T-helper 2 cell treated with Interferon-gamma antibody and Interleukin-4, amounts not matched to agents 5 μg/mL and 100 μg/mL, for 36 hours (primary cell): ENCODE measurements at regions not wholly inside any gene's neighbourhood (a gene's known extent, or its start where the extent isn't known, plus 50 kb on each side); places are given as distances from the start of the nearest gene placed in this dataset.

Experiments
- DNase-seq: peaks from one replicate; pipeline ENCODE4 v3.0.0; 2021; ENCODE audit warnings: low spot score
- H3K27ac Mint-ChIP-seq: one replicate; pipeline ENCODE4 v1.8.0; 2021; ENCODE audit warnings: mild to moderate bottlenecking, mixed read lengths
- H3K27me3 Mint-ChIP-seq: one replicate; pipeline ENCODE4 v1.8.0; 2021; ENCODE audit warnings: low read depth, mixed read lengths
- H3K36me3 Mint-ChIP-seq: one replicate; pipeline ENCODE4 v1.8.0; 2021; ENCODE audit warnings: low read depth, mixed read lengths
- H3K4me1 Mint-ChIP-seq: one replicate; pipeline ENCODE4 v1.8.0; 2021; ENCODE audit warnings: low read depth, mixed read lengths
- H3K4me3 Mint-ChIP-seq: one replicate; pipeline ENCODE4 v1.8.0; 2022; ENCODE audit warnings: mild to moderate bottlenecking, moderate library complexity, mixed read lengths
- H3K9me3 Mint-ChIP-seq: one replicate; pipeline ENCODE4 v1.8.0; 2021; ENCODE audit warnings: mixed read lengths

GRCh38 chr10:91127341-91128082 lies 93.0 kb upstream of the PCGF5 start:
- Mint-ChIP-seq H3K36me3 (no peaks in the 10 kb centered on the region), H3K4me3 (no peak overlapping the region), H3K27me3 (peaks cover 17% of the 10 kb centered on the region), H3K9me3 (no peaks in the 10 kb centered on the region), H3K4me1 (peaks cover 5% of the 10 kb centered on the region), H3K27ac (no peak overlapping the region)
- DNase-seq: no peak

- Mint-ChIP-seq H3K9me3 (no peaks in the 10 kb centered on the region), H3K4me1 (no peaks in the 10 kb centered on the region), H3K4me3 (no peak overlapping the region), H3K27ac (no peak overlapping the region), H3K27me3 (peaks cover 5% of the 10 kb centered on the region), H3K36me3 (no peaks in the 10 kb centered on the region)
- no peak for DNase-seq
Observed at GRCh38 chr10:91135113-91135512, 85.3 kb upstream of the PCGF5 start.

DNA sequence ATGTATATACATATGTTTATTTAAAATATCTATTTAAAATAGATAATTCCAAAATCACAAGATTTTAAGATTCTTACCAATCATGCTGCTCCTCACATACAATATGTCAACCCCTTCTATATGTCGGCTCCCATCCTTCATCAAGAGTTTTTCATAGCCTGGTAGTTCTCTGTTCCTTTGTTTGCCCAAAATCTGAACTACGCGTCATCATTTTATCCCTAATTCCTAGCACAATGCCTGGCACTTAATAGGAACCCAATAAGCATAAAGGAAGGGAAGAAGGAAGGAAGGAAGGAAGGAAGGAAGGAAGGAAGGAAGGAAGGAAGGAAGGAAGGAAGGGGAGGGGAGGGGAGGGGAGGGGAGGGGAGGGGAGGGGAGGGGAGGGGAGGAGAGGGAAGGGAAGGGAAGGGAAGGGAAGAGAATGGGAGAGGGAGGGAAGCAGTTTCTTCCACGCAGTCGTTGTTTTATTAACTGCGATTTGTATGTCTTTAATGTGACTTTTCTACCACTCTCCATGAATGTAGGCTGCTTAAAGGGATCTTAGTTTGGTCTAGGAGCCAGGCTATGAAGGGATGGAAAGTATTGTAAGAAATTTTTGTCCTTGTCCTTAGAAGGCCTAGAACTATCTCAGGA lies 83.3 kb upstream of the PCGF5 start:
- Mint-ChIP-seq H3K27me3 (peaks cover 5% of the 10 kb centered on the region), H3K9me3 (no peaks in the 10 kb centered on the region), H3K36me3 (no peaks in the 10 kb centered on the region), H3K4me3 (no peak overlapping the region), H3K27ac (no peak overlapping the region), H3K4me1 (peaks cover 10% of the 10 kb centered on the region)
- no peak for DNase-seq

DNA sequence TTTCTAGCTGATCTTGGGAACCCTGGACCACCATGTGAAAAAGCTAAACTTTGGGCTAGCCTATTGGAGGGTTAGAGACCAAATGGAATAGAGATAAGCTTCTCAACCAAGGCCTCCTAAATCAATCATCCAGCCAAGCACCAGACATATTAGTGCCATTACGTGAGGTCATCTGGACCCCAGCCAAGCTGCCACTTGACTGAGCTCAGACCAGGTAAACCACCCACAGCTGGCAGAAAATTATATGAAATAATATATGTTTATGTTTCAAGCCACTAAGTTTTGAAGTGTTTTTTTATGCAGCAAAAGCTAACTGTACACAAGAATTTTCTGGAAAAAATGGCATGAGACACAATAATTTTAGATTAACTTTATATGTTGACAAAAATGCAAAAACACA lies 82.6 kb upstream of the PCGF5 start:
- Mint-ChIP-seq H3K9me3 (no peaks in the 10 kb centered on the region), H3K27me3 (peaks cover 2% of the 10 kb centered on the region), H3K4me3 (no peak overlapping the region), H3K36me3 (no peaks in the 10 kb centered on the region), H3K4me1 (peaks cover 10% of the 10 kb centered on the region), H3K27ac (no peak overlapping the region)
- no peak for DNase-seq

GRCh38 chr10:91140995-91141549 lies 79.4 kb upstream of the PCGF5 start:
- Mint-ChIP-seq H3K27me3 (peaks cover 2% of the 10 kb centered on the region), H3K27ac (peak overlapping the region; percentile 38), H3K36me3 (peaks cover 1% of the 10 kb centered on the region), H3K4me1 (peaks cover 14% of the 10 kb centered on the region), H3K9me3 (peaks cover 9% of the 10 kb centered on the region), H3K4me3 (no peak overlapping the region)
- DNase-seq: no peak

GRCh38 chr10:91144961-91145360 lies 75.5 kb upstream of the PCGF5 start:
- H3K9me3 Mint-ChIP-seq: peaks cover 9% of the 10 kb centered on the region
- no peak overlapping the region for H3K27ac Mint-ChIP-seq
- H3K4me1 Mint-ChIP-seq: peaks cover 14% of the 10 kb centered on the region
- DNase-seq: no peak
- peaks cover 6% of the 10 kb centered on the region for H3K27me3 Mint-ChIP-seq
- H3K36me3 Mint-ChIP-seq: peaks cover 1% of the 10 kb centered on the region
- H3K4me3 Mint-ChIP-seq: no peak overlapping the region

- Mint-ChIP-seq H3K4me1 (peaks cover 14% of the 10 kb centered on the region), H3K27ac (no peak overlapping the region), H3K36me3 (peaks cover 1% of the 10 kb centered on the region), H3K27me3 (peaks cover 6% of the 10 kb centered on the region), H3K9me3 (peaks cover 9% of the 10 kb centered on the region), H3K4me3 (no peak overlapping the region)
- DNase-seq: no peak
Observed at GRCh38 chr10:91146146-91146545, 74.3 kb upstream of the PCGF5 start.

GRCh38 chr10:91149550-91149949 lies 70.9 kb upstream of the PCGF5 start:
- no peaks in the 10 kb centered on the region for H3K4me1 Mint-ChIP-seq
- no peaks in the 10 kb centered on the region for H3K9me3 Mint-ChIP-seq
- H3K36me3 Mint-ChIP-seq: no peaks in the 10 kb centered on the region
- no peak overlapping the region for H3K4me3 Mint-ChIP-seq
- DNase-seq: no peak
- H3K27ac Mint-ChIP-seq: no peak overlapping the region
- peaks cover 6% of the 10 kb centered on the region for H3K27me3 Mint-ChIP-seq

DNA sequence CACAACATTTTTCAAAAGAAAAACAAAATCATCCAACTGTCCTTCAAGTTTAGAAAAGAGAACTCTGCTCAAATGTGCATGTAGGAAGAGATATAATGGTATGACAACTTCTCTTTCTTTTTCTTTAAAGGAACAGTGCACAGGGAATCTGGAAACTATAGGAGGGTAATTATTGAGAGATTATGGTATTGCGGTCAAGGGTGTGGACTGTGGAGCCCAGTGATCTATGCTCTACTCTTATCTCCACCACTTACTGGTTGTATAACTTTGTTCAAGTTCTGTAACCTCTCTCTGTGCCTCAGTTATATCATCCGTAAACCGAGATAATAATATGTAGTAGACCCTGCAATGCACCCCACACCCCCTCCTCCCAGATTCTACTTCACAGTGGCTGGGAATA lies 69.8 kb upstream of the PCGF5 start:
- Mint-ChIP-seq H3K4me1 (no peaks in the 10 kb centered on the region), H3K4me3 (no peak overlapping the region), H3K27me3 (peaks cover 6% of the 10 kb centered on the region), H3K9me3 (no peaks in the 10 kb centered on the region), H3K27ac (no peak overlapping the region), H3K36me3 (no peaks in the 10 kb centered on the region)
- DNase-seq: no peak

DNA sequence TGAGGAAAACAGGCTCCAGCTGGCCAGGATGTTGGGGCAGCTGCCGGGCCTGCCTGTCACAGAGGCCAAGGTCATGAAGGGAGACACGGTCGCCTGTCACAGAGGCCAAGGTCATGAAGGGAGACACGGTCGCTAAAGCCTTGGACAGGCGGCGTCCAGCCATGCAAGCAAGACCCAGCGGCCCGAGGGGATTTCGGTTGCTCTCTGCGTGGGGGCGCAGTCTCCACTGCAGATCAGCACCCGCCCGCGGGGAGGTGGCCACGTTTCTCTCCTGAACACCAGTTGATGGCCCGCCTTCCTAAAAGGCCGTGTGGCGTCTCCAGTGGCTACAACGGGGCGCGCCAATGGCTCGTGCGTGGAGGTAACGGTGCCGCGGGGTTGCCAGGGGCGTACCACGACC lies 67.0 kb upstream of the PCGF5 start:
- peaks cover 6% of the 10 kb centered on the region for H3K27me3 Mint-ChIP-seq
- H3K9me3 Mint-ChIP-seq: no peaks in the 10 kb centered on the region
- no peaks in the 10 kb centered on the region for H3K36me3 Mint-ChIP-seq
- no peak for DNase-seq
- H3K4me3 Mint-ChIP-seq: no peak overlapping the region
- H3K27ac Mint-ChIP-seq: no peak overlapping the region
- H3K4me1 Mint-ChIP-seq: peaks cover 6% of the 10 kb centered on the region

DNA sequence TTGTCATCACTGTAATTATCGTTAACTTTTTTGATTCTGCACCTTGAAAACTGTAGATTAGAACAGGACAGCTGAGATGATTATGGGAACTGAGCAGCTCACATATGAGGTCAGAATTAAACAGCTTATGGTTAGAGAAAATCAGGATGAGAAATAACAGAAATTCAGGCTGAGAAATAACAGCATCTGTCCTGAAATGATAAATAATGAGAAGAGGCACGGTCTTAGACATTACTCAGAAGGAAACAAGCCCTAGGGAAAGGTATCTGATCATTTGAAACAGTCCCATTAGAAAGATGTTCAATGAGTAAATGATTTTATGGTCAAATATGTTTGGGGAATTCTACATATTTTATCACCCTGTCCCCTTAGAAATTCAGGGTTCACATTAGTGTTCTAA lies 65.6 kb upstream of the PCGF5 start:
- H3K27ac Mint-ChIP-seq: no peak overlapping the region
- no peaks in the 10 kb centered on the region for H3K9me3 Mint-ChIP-seq
- no peak overlapping the region for H3K4me3 Mint-ChIP-seq
- H3K36me3 Mint-ChIP-seq: no peaks in the 10 kb centered on the region
- H3K27me3 Mint-ChIP-seq: peaks cover under 1% of the 10 kb centered on the region
- peaks cover 8% of the 10 kb centered on the region for H3K4me1 Mint-ChIP-seq
- DNase-seq: no peak

DNA sequence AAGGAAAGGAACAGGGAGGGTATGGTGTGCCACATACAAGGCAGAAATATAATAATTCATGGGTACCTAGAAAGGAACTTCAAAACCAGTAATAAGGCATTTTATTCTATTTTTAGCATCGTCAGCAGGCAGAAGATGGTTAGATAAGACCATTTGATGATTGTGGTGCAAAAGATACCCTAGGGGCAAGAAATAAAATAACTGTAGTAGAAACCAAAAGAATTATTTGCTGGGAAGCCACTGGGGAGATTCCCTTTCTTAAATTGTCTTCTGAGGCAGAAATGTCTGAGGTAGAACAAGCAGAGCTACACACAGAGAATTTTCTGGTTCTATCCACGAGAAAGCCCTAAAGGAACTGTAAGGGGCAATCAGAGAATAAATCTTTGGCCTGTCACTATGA lies 64.3 kb upstream of the PCGF5 start:
- Mint-ChIP-seq H3K27ac (no peak overlapping the region), H3K27me3 (no peaks in the 10 kb centered on the region), H3K9me3 (no peaks in the 10 kb centered on the region), H3K4me1 (peaks cover 10% of the 10 kb centered on the region), H3K4me3 (no peak overlapping the region), H3K36me3 (no peaks in the 10 kb centered on the region)
- no peak for DNase-seq

DNA sequence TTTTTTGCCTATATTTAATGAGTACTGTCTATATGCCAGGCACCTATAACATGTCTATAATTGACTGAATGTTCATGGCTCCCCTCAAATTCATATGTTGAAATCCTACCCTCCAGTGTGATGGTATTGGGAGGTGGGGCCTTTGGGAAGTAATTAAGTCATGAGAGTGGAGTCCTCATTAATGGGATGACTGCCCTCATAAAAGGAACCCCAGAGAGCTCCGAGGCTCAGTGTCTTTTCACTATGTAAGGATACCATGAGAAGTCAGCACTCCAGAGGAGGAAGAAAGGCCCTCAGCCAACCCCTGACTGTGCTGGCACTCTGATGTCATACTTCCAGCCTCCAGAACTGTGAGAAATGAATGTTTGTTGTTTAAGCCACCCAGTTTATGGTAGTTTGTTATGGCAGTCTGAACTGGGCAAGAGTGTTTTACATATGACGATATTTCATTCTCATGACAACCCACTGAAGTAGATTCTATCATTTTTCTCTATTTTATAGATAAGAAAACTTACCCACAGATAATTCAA lies 61.1 kb upstream of the PCGF5 start:
- peaks cover 20% of the 10 kb centered on the region for H3K4me1 Mint-ChIP-seq
- peaks cover 2% of the 10 kb centered on the region for H3K36me3 Mint-ChIP-seq
- H3K4me3 Mint-ChIP-seq: no peak overlapping the region
- no peaks in the 10 kb centered on the region for H3K9me3 Mint-ChIP-seq
- DNase-seq: no peak
- no peak overlapping the region for H3K27ac Mint-ChIP-seq
- H3K27me3 Mint-ChIP-seq: peaks cover 3% of the 10 kb centered on the region

GRCh38 chr10:91162050-91162494 lies 58.4 kb upstream of the PCGF5 start:
- no peak for DNase-seq

More at GRCh38 chr10:91162050-91162494, 58.4 kb upstream of the PCGF5 start:
- H3K36me3 Mint-ChIP-seq: peaks cover 2% of the 10 kb centered on the region
- H3K27ac Mint-ChIP-seq: peak overlapping the region; percentile 79
- H3K4me3 Mint-ChIP-seq: peak overlapping the region; percentile 81
- H3K4me1 Mint-ChIP-seq: peaks cover 28% of the 10 kb centered on the region
- no peaks in the 10 kb centered on the region for H3K9me3 Mint-ChIP-seq
- peaks cover 3% of the 10 kb centered on the region for H3K27me3 Mint-ChIP-seq
